ENCODE measurements at regions not wholly inside any gene's neighbourhood (a gene's known extent, or its start where the extent isn't known, plus 50 kb on each side); places are given as distances from the start of the nearest gene placed in this dataset.

DNA sequence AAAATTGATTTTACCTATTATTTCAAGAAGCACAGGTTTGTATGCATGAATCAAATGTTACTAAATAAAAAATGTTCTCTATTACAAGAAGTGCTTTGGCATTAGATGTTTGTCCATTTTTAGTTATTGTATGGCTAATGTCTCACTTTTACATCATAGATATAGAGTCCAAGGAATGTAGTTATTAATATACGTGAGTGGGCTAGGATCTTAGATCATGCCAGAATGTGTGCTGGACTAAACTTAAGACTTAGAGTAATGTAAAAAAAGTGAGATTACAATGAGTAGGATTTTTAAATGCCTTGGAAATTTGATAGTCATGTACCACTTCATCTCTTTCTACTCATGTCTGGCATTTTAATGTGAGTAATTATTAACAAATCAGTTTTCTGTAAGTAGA is 196.6 kb downstream of the ARL4A start:
- TF ChIP-seq CTCF (IDR thresholded peaks at IDR 0.05; ENCODE audit: insufficient read depth, low read length) (no peak), REST (IDR thresholded peaks at IDR 0.05; ENCODE audit: insufficient replicate concordance, low read depth) (no peak)
